ENCODE measurements at regions not wholly inside any gene's neighbourhood (a gene's known extent, or its start where the extent isn't known, plus 50 kb on each side); places are given as distances from the start of the nearest gene placed in this dataset.
"Not testable (repeated sequence)": the region's sequence is repeated elsewhere in the genome, so short reads cannot be mapped to it uniquely, and the experiment has no call there.

DNA sequence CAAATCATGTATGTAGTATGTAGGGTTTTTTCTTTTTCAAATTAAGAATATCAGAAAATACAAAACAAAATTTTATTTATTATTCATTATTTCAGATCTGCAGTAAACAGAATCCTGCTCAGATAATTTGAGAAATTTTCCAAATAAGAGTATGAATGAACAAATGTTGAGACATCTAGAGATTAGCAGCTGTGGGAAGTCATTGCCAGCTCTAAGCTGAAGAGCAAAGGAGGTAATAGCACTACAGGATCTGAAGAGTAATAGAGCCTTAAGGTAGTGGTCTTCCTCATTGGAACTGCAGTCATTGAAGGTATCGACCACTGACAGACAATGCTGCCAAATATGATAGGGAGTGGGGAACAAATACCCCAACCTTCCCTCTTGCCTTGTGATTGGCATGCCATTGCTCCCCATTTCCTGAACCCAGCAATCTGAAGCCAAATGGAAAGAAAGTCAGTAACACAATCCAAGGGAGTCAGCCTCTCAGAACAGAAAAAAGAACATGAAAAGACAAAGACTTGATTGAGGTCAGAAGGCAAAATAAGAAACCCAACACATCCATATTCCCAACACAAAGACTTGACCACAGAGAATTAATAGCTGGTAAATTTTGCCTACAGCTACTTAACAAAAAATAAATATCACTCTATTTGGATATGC, 963.4 kb upstream of the ADAMTS5 start:
- not testable (repeated sequence) for H3K4me3 Mint-ChIP-seq, H3K36me3 Mint-ChIP-seq, H3K27me3 Mint-ChIP-seq, H3K27ac Mint-ChIP-seq, H3K9me3 Mint-ChIP-seq, H3K4me1 Mint-ChIP-seq

GRCh38 chr21:27929179-27929578, 962.3 kb upstream of the ADAMTS5 start:
- not testable (repeated sequence) for H3K4me3 Mint-ChIP-seq, H3K9me3 Mint-ChIP-seq, H3K36me3 Mint-ChIP-seq, H3K4me1 Mint-ChIP-seq, H3K27me3 Mint-ChIP-seq, H3K27ac Mint-ChIP-seq

- H3K4me3 Mint-ChIP-seq, H3K9me3 Mint-ChIP-seq, H3K4me1 Mint-ChIP-seq, H3K36me3 Mint-ChIP-seq, H3K27me3 Mint-ChIP-seq, H3K27ac Mint-ChIP-seq: not testable (repeated sequence)
Observed at GRCh38 chr21:27928534-27929115, 961.7 kb upstream of the ADAMTS5 start.

GRCh38 chr21:27921421-27921820, 954.5 kb upstream of the ADAMTS5 start:
- H3K27ac Mint-ChIP-seq, H3K9me3 Mint-ChIP-seq: not testable (repeated sequence)

DNA sequence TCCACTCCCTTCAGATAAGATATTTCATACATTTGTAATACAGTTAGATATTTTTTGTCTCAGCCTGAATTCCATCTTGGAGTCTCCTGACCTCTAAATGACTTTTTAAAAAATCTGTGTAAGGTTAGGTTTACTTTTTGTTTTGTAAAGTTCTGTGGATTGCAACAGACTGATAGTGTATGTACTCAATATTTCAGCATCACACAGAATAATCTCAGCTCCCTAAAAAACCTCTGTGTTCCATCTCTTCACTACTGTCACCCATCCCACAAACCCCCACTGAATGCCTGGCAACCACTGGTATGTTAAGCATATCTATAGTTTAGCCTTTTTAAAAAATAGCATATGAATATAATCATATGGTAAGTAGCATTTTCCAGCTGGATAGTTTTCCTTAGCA, 951.1 kb upstream of the ADAMTS5 start:
- H3K4me1 Mint-ChIP-seq, H3K4me3 Mint-ChIP-seq, H3K36me3 Mint-ChIP-seq, H3K9me3 Mint-ChIP-seq, H3K27ac Mint-ChIP-seq, H3K27me3 Mint-ChIP-seq: not testable (repeated sequence)

More at GRCh38 chr21:27921421-27921820, 954.5 kb upstream of the ADAMTS5 start:
- H3K36me3 Mint-ChIP-seq, H3K4me3 Mint-ChIP-seq, H3K4me1 Mint-ChIP-seq, H3K27me3 Mint-ChIP-seq: not testable (repeated sequence)

GRCh38 chr21:27916326-27916725, 949.4 kb upstream of the ADAMTS5 start:
- H3K27ac Mint-ChIP-seq, H3K4me3 Mint-ChIP-seq, H3K27me3 Mint-ChIP-seq, H3K36me3 Mint-ChIP-seq, H3K9me3 Mint-ChIP-seq, H3K4me1 Mint-ChIP-seq: not testable (repeated sequence)

- H3K4me1 Mint-ChIP-seq, H3K27ac Mint-ChIP-seq, H3K4me3 Mint-ChIP-seq, H3K9me3 Mint-ChIP-seq, H3K27me3 Mint-ChIP-seq, H3K36me3 Mint-ChIP-seq: not testable (repeated sequence)
Observed at GRCh38 chr21:27912133-27912532, 945.2 kb upstream of the ADAMTS5 start.

- H3K27me3 Mint-ChIP-seq, H3K27ac Mint-ChIP-seq, H3K4me3 Mint-ChIP-seq, H3K9me3 Mint-ChIP-seq, H3K4me1 Mint-ChIP-seq, H3K36me3 Mint-ChIP-seq: not testable (repeated sequence)
Observed at GRCh38 chr21:27909487-27909886, 942.6 kb upstream of the ADAMTS5 start.

- H3K27ac Mint-ChIP-seq, H3K36me3 Mint-ChIP-seq, H3K4me3 Mint-ChIP-seq, H3K27me3 Mint-ChIP-seq, H3K4me1 Mint-ChIP-seq, H3K9me3 Mint-ChIP-seq: not testable (repeated sequence)
Observed at GRCh38 chr21:27908816-27909215, 941.9 kb upstream of the ADAMTS5 start.

GRCh38 chr21:27902904-27903303, 936.0 kb upstream of the ADAMTS5 start:
- H3K27me3 Mint-ChIP-seq, H3K4me3 Mint-ChIP-seq, H3K9me3 Mint-ChIP-seq, H3K36me3 Mint-ChIP-seq, H3K27ac Mint-ChIP-seq, H3K4me1 Mint-ChIP-seq: not testable (repeated sequence)

DNA sequence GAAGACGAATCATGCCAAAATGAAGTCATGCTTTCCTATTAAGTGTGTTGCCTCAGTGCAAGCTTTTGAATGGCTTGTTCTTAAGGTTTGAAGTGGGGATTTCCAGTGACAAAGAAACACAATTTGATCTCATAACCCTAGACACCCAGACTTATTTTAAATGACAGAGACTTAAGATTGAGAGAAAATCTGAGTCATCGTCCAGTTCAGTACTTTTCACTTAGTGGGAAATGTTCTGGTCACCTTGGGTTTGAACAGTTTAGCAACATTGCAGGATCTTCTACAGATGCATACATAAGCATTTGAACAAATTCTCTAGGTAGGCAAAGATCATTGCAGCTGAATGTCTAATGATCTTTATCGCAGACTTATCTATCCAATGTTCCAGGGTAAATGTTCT, 926.7 kb upstream of the ADAMTS5 start:
- H3K27ac Mint-ChIP-seq, H3K4me3 Mint-ChIP-seq, H3K27me3 Mint-ChIP-seq, H3K9me3 Mint-ChIP-seq, H3K36me3 Mint-ChIP-seq, H3K4me1 Mint-ChIP-seq: not testable (repeated sequence)

GRCh38 chr21:27891495-27891894, 924.6 kb upstream of the ADAMTS5 start:
- not testable (repeated sequence) for H3K36me3 Mint-ChIP-seq, H3K4me3 Mint-ChIP-seq, H3K27me3 Mint-ChIP-seq, H3K9me3 Mint-ChIP-seq, H3K27ac Mint-ChIP-seq, H3K4me1 Mint-ChIP-seq

- H3K4me3 Mint-ChIP-seq, H3K36me3 Mint-ChIP-seq, H3K27me3 Mint-ChIP-seq, H3K9me3 Mint-ChIP-seq, H3K4me1 Mint-ChIP-seq, H3K27ac Mint-ChIP-seq: not testable (repeated sequence)
Observed at GRCh38 chr21:27887808-27888455, 921.0 kb upstream of the ADAMTS5 start.

GRCh38 chr21:27885296-27885711, 918.4 kb upstream of the ADAMTS5 start:
- no peak overlapping the region for H3K27ac Mint-ChIP-seq
- peaks cover 5% of the 10 kb centered on the region for H3K9me3 Mint-ChIP-seq
- no peaks in the 10 kb centered on the region for H3K36me3 Mint-ChIP-seq
- H3K4me1 Mint-ChIP-seq, result no peaks in the 10 kb centered on the region
- no peak overlapping the region for H3K4me3 Mint-ChIP-seq
- H3K27me3 Mint-ChIP-seq, result no peaks in the 10 kb centered on the region

DNA sequence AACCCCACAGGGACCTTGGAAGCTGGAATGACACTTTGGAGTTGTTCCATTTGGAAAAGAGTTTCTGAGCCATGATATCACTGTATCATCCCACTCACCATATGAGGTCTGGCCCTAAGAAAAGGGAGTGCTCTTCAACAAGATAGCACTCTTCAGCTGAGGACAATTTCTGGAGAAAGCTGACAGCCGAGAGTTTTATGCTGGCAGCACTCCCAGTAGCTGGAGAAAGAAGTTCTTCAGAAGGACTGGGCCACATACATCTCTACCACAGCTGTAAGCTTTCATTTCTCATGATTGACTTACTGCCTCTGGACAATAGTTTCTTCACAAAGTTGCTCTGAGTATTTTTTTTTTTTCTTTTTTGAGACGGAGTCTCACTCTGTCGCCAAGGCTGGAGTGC, 914.4 kb upstream of the ADAMTS5 start:
- H3K27ac Mint-ChIP-seq, H3K36me3 Mint-ChIP-seq, H3K4me3 Mint-ChIP-seq, H3K9me3 Mint-ChIP-seq, H3K4me1 Mint-ChIP-seq, H3K27me3 Mint-ChIP-seq: not testable (repeated sequence)

- H3K9me3 Mint-ChIP-seq, H3K36me3 Mint-ChIP-seq, H3K4me3 Mint-ChIP-seq, H3K27ac Mint-ChIP-seq, H3K27me3 Mint-ChIP-seq, H3K4me1 Mint-ChIP-seq: not testable (repeated sequence)
Observed at GRCh38 chr21:27872411-27872810, 905.5 kb upstream of the ADAMTS5 start.

DNA sequence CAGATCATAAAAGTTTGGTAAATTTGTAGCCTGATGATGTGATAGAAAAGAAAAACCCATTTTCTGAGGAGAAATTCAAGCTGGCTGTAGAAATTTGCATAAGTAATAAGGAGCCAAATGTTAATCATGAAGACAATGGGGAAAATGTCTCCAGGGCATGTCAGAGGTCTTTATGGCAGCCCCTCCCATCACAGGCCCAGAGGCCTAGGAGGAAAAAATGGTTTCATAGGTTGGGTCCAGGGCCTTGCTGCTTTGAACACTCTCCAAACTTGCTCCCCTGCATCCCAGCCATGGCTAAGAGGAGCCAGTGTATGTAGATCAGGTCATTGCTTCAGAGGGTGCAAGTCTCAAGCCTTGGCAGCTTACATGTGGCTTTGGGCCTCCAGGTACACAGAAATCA, 903.9 kb upstream of the ADAMTS5 start:
- not testable (repeated sequence) for H3K9me3 Mint-ChIP-seq, H3K4me3 Mint-ChIP-seq, H3K27ac Mint-ChIP-seq, H3K27me3 Mint-ChIP-seq, H3K4me1 Mint-ChIP-seq, H3K36me3 Mint-ChIP-seq

Data from activated naive CD4-positive, alpha-beta T cell treated with anti-CD3 and anti-CD28 coated beads, Interleukin-2, amount 50 U/mL, for 24 hours (primary cell).